K562 (cell line): ENCODE measurements at regions not wholly inside any gene's neighbourhood (a gene's known extent, or its start where the extent isn't known, plus 50 kb on each side); places are given as distances from the start of the nearest gene placed in this dataset.

Experiments used
- ATAC-seq: fragments of 200-7000 bp; cut with Tn5 transposase; 3 replicates; pipeline ENCODE4 v1.9.1; 2020; ENCODE audit warnings: moderate library complexity
- BruUV-seq: library from RNA; stranded (reverse); fragments of 400-500 nt; replicated peaks from 2 replicates; lab custom pipeline; 2021; lab: Mats Ljungman, UMichigan
- CTCF ChIA-PET: fragments of 300-600 bp; formaldehyde crosslinking; extraction: SDS; loops from one replicate; lab custom pipeline; 2021; ENCODE audit warnings: low intra/inter-chr PET ratio; lab: Yijun Ruan, JAX
- POLR2A ChIA-PET: fragments of 300-600, 350-650 bp; sonication (Branson Sonifier 250); formaldehyde crosslinking; extraction: SDS; loops from one replicate; lab custom pipeline; 2021; ENCODE audit warnings: antibody characterized with exemption, inconsistent platforms; lab: Yijun Ruan, JAX
- DNase-seq, 4 experiments: peaks; one replicate each; pipeline versions ENCODE4 v3.0.0 to v3.0.0-alpha.2; 2011 to 2018; ENCODE audit warnings: low spot score in 3 of 4, mixed read lengths in 3 of 4; ENCODE audit errors: extremely low read depth in 1 of 4
- FAIRE-seq: peaks from 2 replicates; lab custom pipeline; 2011; peaks lifted over from hg19 to GRCh38; lab: Jason Lieb, UNC
- H2AFZ ChIP-seq: 2 replicates; pipeline ENCODE4 v1.6.0; 2011; ENCODE audit warnings: low read depth, low read length, control low read depth, inconsistent platforms
- H3K27ac ChIP-seq: fragments of 200-600 bp; 3 replicates; pipeline ENCODE4 v1.8.0; 2011; ENCODE audit warnings: low read depth, mild to moderate bottlenecking, control low read depth, inconsistent platforms, low read length, moderate library complexity, mixed read lengths; ENCODE audit errors: extremely low read depth
- H3K27me3 ChIP-seq, 2 experiments: fragments of 300-600 bp in 1 of 2; 2 replicates in 1 of 2; 3 replicates in 1 of 2; pipeline versions ENCODE4 v1.6.0 to v1.8.0; 2011; ENCODE audit warnings: inconsistent platforms in 2 of 2, low read length in 2 of 2, mild to moderate bottlenecking in 1 of 2, mixed read lengths in 1 of 2, moderate library complexity in 1 of 2; ENCODE audit not compliant: control insufficient read depth in 2 of 2, insufficient read depth in 2 of 2
- H3K36me3 ChIP-seq: fragments of 300-600 bp; 3 replicates; pipeline ENCODE4 v1.8.0; 2011; ENCODE audit warnings: mild to moderate bottlenecking, low read length, inconsistent platforms; ENCODE audit not compliant: control insufficient read depth, insufficient read depth
- H3K4me1 ChIP-seq, 2 experiments: fragments of 200-600 bp in 1 of 2; replicated peaks in 1 of 2; 2 replicates in 1 of 2; 3 replicates in 1 of 2; pipeline versions ENCODE4 v1.5.1 to v1.8.0; 2011; ENCODE audit warnings: inconsistent platforms in 2 of 2, low read length in 2 of 2, mild to moderate bottlenecking in 1 of 2, mixed read lengths in 1 of 2, moderate library complexity in 1 of 2; ENCODE audit not compliant: control insufficient read depth in 2 of 2, insufficient read depth in 2 of 2
- H3K4me2 ChIP-seq: 2 replicates; pipeline ENCODE4 v1.6.1; 2011; ENCODE audit warnings: low read length, control low read depth, inconsistent platforms, mixed read lengths; ENCODE audit not compliant: insufficient read depth
- H3K4me3 ChIP-seq: fragments of 200-600 bp; sonication (generic), shearing (Covaris generic); 2 replicates; pipeline ENCODE4 v1.5.1; 2016; ENCODE audit warnings: control low read depth, inconsistent platforms
- H3K79me2 ChIP-seq: fragments of 200-600 bp; 3 replicates; pipeline ENCODE4 v1.8.0; 2011; ENCODE audit warnings: low read length, inconsistent platforms; ENCODE audit not compliant: control insufficient read depth, insufficient read depth
- H3K9ac ChIP-seq, 2 experiments: 2 replicates each; pipeline versions ENCODE4 v1.6.0 to v1.6.1; 2011; ENCODE audit warnings: low read depth in 2 of 2, low read length in 2 of 2, control low read depth in 1 of 2, inconsistent platforms in 1 of 2, mild to moderate bottlenecking in 1 of 2, mixed read lengths in 1 of 2; ENCODE audit not compliant: insufficient read depth in 1 of 2
- H3K9me1 ChIP-seq: one replicate; pipeline ENCODE4 v1.6.0; 2011; ENCODE audit warnings: inconsistent platforms, mild to moderate bottlenecking, low read length, moderate library complexity; ENCODE audit not compliant: control insufficient read depth, insufficient read depth
- H3K9me3 ChIP-seq: replicated peaks from 2 replicates; pipeline ENCODE4 v1.5.1; 2011; ENCODE audit warnings: low read depth, low read length, inconsistent platforms; ENCODE audit not compliant: control insufficient read depth, insufficient read depth
- H4K20me1 ChIP-seq: replicated peaks from 2 replicates; pipeline ENCODE4 v1.6.1; 2011; ENCODE audit warnings: low read length, inconsistent platforms, mixed read lengths; ENCODE audit not compliant: control insufficient read depth, insufficient read depth
- MED1 ChIP-seq: sonication (generic); formaldehyde crosslinking; IDR thresholded peaks from 2 replicates; pipeline ENCODE4 v1.8.1; 2023; ENCODE audit warnings: missing genetic modification reagents, borderline replicate concordance
- NFATC3 ChIP-seq: fragments of 450-650 bp; IDR thresholded peaks from 2 replicates; pipeline ENCODE4 v1.6.1; 2017; ENCODE audit warnings: mild to moderate bottlenecking
- NFIC ChIP-seq: fragments of 450-650 bp; IDR thresholded peaks from 2 replicates; pipeline ENCODE4 v1.6.1; 2017; ENCODE audit warnings: mild to moderate bottlenecking, inconsistent platforms
- PHF8 ChIP-seq: fragments of 200-600 bp; sonication (generic); IDR thresholded peaks from 2 replicates; pipeline ENCODE4 v1.6.1; 2012; ENCODE audit warnings: mixed run types, mild to moderate bottlenecking, inconsistent platforms, low read length, moderate library complexity, borderline replicate concordance
- TRIM24 ChIP-seq, 2 experiments: fragments of 450-650 bp; IDR thresholded peaks; 2 replicates each; pipeline ENCODE4 v1.6.1; 2016
- ZBTB1 ChIP-seq: sonication (generic); formaldehyde crosslinking; IDR thresholded peaks from 2 replicates; pipeline ENCODE4 v1.8.1; 2023; ENCODE audit warnings: missing genetic modification reagents, low read depth, mild to moderate bottlenecking, borderline replicate concordance
- ZBTB9 ChIP-seq: fragments of 450-650 bp; formaldehyde crosslinking; IDR thresholded peaks from 2 replicates; pipeline ENCODE4 v1.4.0; 2020; ENCODE audit warnings: mild to moderate bottlenecking, moderate library complexity
- ZNF239 ChIP-seq: fragments of 250-450 bp; sonication (Bioruptor Pico); IDR thresholded peaks from 2 replicates; pipeline ENCODE4 v1.4.0; 2020; ENCODE audit warnings: mild to moderate bottlenecking
- WGBS: fragments of 100-300 bp; shearing (Covaris generic); methylation state at CpG from one replicate; pipeline ENCODE4 v1.1.6; 2016; ENCODE audit warnings: low coverage, mixed read lengths; ENCODE audit not compliant: insufficient coverage; ENCODE audit errors: missing lambda C conversion rate; 5-methylcytosine and 5-hydroxymethylcytosine counted together
- in situ Hi-C: fragments of 300-500 bp; cut with MboI; formaldehyde crosslinking; loops from 4 replicates; pipeline ENCODE4 v1.15.0; 2018; ENCODE audit warnings: inconsistent platforms, mixed read lengths
- intact Hi-C: fragments of 100-400 bp; cut with micrococcal nuclease; formaldehyde crosslinking; loops from 2 replicates; pipeline ENCODE4 v1.14.2; 2022
- TF ChIP-seq, protein P1 (sequence below): fragments of 150-350 bp; conservative IDR thresholded peaks from 2 replicates; pipeline ENCODE4 v1.6.1; 2014; ENCODE audit warnings: low read length

DNA sequence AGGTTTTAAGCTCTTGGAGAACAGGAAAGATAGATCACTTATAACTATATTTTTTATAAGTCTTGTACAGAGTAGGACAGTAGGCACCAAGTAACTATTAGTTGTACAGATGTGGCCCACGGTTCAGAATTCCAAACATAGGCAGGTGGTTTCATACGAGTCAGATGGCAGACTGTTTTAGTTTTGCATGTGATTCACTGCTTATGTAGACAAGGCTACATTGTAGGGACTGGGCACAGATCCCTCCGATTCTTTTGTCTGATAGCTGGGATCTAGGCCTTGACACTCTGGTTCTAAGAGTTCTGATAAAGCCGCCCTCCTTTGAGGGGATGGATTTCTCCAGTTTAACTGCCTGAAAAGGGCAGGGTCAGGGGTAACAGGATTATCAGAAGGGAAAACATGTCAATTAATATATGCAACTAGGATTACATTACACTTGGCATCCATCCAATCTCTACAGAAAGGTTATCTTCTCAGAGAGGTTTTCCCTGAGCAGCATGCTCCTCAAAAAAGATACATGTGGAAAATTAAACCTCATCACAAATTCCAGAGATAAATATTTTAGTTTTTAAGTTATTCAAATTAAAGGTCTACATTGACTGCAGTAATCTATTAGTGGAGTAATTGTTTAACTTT, 87.8 kb downstream of the SPRY1 start:
- peaks cover 0 to 4% of the 10 kb centered on the region in 2 experiments; a peak in 1 of 5 replicates for H3K4me1 ChIP-seq
- no peaks in the 10 kb centered on the region for H3K9me1 ChIP-seq
- no peak overlapping the region for H2AFZ ChIP-seq
- intact Hi-C loops = no loop called here
- no TSS peak for BruUV-seq
- CTCF ChIA-PET = no interaction called here
- no peak overlapping the region for H3K27ac ChIP-seq
- H3K36me3 ChIP-seq = no peaks in the 10 kb centered on the region
- no peak overlapping the region for H3K4me3 ChIP-seq
- no peaks in the 10 kb centered on the region for H3K9me3 ChIP-seq
- no peak for DNase-seq
- H3K79me2 ChIP-seq = no peaks in the 10 kb centered on the region
- TF ChIP-seq NFIC (peak; percentile 61), TRIM24 (IDR thresholded peaks at IDR 0.05) (no peak)
- TF ChIP-seq, all 486 proteins: peak for 1
- POLR2A ChIA-PET = no interaction called here
- no peaks in the 10 kb centered on the region for H3K27me3 ChIP-seq
- ATAC-seq (no peak), FAIRE-seq (no peak)
- in situ Hi-C loops = no loop called here
- WGBS = 14% methylated on average over 4 of the region's 4 CpGs
- H3K4me2 ChIP-seq = no peak overlapping the region
- no peak overlapping the region for H3K9ac ChIP-seq
- H4K20me1 ChIP-seq = no peaks in the 10 kb centered on the region

- H3K4me1 ChIP-seq = no peaks in the 10 kb centered on the region; a peak in 2 of 5 replicates
- H3K4me3 ChIP-seq = no peak overlapping the region
- H4K20me1 ChIP-seq = no peaks in the 10 kb centered on the region
- TF ChIP-seq, protein P1, sequence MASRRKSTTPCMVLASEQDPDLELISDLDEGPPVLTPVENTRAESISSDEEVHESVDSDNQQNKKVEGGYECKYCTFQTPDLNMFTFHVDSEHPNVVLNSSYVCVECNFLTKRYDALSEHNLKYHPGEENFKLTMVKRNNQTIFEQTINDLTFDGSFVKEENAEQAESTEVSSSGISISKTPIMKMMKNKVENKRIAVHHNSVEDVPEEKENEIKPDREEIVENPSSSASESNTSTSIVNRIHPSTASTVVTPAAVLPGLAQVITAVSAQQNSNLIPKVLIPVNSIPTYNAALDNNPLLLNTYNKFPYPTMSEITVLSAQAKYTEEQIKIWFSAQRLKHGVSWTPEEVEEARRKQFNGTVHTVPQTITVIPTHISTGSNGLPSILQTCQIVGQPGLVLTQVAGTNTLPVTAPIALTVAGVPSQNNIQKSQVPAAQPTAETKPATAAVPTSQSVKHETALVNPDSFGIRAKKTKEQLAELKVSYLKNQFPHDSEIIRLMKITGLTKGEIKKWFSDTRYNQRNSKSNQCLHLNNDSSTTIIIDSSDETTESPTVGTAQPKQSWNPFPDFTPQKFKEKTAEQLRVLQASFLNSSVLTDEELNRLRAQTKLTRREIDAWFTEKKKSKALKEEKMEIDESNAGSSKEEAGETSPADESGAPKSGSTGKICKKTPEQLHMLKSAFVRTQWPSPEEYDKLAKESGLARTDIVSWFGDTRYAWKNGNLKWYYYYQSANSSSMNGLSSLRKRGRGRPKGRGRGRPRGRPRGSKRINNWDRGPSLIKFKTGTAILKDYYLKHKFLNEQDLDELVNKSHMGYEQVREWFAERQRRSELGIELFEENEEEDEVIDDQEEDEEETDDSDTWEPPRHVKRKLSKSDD = no peak
- TF ChIP-seq MED1 (CRISPR knock-in tag) = no peak
- no peak for TF ChIP-seq PHF8
- TF ChIP-seq ZBTB1 (CRISPR knock-in tag) = no peak
- TF ChIP-seq ZBTB9 (CRISPR knock-in tag) = no peak
- TF ChIP-seq NFATC3 = no peak
- no peak for TF ChIP-seq ZNF239 (CRISPR knock-in tag)
- H3K4me2 ChIP-seq = no peak overlapping the region
- no peak overlapping the region for H2AFZ ChIP-seq
- no TSS peak for BruUV-seq
- H3K36me3 ChIP-seq = no peaks in the 10 kb centered on the region
- no peaks in the 10 kb centered on the region for H3K27me3 ChIP-seq
- CTCF ChIA-PET = no interaction called here
- no peaks in the 10 kb centered on the region for H3K9me1 ChIP-seq
- no peak overlapping the region for H3K27ac ChIP-seq
- no peak for ATAC-seq
- 0% methylated on average over 1 of the region's 1 CpG for WGBS
- FAIRE-seq = no peak
- POLR2A ChIA-PET = no interaction called here
- intact Hi-C loops = no loop called here
- no peak overlapping the region for H3K9ac ChIP-seq
- no peaks in the 10 kb centered on the region for H3K9me3 ChIP-seq
- no peak for DNase-seq
- H3K79me2 ChIP-seq = no peaks in the 10 kb centered on the region
- in situ Hi-C loops = no loop called here
Measured at GRCh38 chr4:123485601-123486000, 89.0 kb downstream of the SPRY1 start.
